ENCODE measurements at regions not wholly inside any gene's neighbourhood (a gene's known extent, or its start where the extent isn't known, plus 50 kb on each side); places are given as distances from the start of the nearest gene placed in this dataset.
A peak's percentile ranks its signal among the peaks of the same experiment; 100 is the strongest.

- Histone ChIP-seq H3K36me3 (no peaks in the 10 kb centered on the region), H3K27me3 (no peaks in the 10 kb centered on the region), H3K27ac (no peak overlapping the region), H3K4me1 (no peaks in the 10 kb centered on the region), H3K9me3 (no peaks in the 10 kb centered on the region), H3K4me3 (no peak overlapping the region)
- no peak for TF ChIP-seq POLR2A (IDR thresholded peaks at IDR 0.05)
- no peak for TF ChIP-seq CTCF (IDR thresholded peaks at IDR 0.05)
- no peak for DNase-seq
Observed at GRCh38 chr12:107340898-107341297, 247.5 kb upstream of the CRY1 start.

DNA sequence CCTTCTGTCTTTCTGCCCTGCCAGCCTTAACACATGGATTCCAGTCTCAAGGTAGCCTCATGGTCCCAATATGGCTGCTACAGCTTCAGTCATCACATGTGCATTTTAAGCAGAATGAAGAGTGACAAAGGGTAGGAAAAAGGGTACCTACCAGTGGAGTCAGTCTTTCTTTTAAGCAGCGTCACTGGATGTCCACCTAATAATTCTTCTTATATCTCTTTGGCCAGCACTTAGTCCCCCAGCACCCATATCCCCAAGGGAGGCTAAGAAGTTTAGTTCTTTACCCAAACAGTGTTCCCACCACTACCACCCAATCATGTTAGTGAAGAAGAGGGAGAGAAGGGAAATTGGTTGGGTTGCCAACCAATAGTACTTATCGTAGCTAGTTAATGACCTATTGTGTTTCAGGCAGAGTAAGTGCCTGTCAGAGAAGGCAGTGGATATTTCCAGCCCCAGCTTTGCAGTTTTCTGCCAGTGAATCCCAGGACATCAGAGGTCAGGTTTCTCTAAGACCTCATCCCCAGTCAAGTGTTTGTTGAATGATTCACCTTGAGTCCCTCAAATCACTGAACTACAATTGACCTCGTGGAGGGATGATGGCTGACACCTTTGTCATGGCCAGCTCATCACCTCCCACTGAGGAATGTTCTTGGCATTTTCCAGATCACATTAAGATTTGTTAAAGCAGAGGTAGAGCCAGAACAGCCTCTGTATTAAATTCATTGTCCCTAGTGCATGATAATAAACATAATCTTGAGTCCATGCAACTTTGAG is 250.9 kb upstream of the CRY1 start:
- TF ChIP-seq CTCF (IDR thresholded peaks at IDR 0.05) (no peak), POLR2A (IDR thresholded peaks at IDR 0.05) (no peak)
- H3K4me1 ChIP-seq, result no peaks in the 10 kb centered on the region
- H3K9me3 ChIP-seq, result no peaks in the 10 kb centered on the region
- no peak overlapping the region for H3K27ac ChIP-seq
- no peak for DNase-seq
- no peaks in the 10 kb centered on the region for H3K27me3 ChIP-seq
- no peaks in the 10 kb centered on the region for H3K36me3 ChIP-seq
- H3K4me3 ChIP-seq, result no peak overlapping the region

DNA sequence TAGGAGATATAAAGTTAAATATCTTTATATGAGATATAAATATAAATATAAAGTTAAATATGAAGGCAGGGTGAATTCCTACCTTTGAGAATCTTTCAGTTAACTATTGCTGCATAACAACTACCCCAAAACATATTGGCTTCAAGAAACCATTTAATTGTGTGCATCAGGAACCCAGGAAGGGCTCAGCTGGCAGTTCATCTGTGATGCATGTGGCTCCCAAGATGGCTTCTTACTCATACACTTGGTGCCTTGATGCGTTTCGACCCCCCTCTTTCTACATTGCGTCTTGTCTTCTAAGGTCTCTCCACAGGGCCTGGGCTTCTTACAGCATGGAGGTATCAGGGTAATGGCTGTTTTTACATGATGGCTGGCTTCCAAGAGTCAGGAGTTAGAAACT is 253.9 kb upstream of the CRY1 start:
- TF ChIP-seq POLR2A (IDR thresholded peaks at IDR 0.05) (no peak), CTCF (IDR thresholded peaks at IDR 0.05) (no peak)
- no peak for DNase-seq

DNA sequence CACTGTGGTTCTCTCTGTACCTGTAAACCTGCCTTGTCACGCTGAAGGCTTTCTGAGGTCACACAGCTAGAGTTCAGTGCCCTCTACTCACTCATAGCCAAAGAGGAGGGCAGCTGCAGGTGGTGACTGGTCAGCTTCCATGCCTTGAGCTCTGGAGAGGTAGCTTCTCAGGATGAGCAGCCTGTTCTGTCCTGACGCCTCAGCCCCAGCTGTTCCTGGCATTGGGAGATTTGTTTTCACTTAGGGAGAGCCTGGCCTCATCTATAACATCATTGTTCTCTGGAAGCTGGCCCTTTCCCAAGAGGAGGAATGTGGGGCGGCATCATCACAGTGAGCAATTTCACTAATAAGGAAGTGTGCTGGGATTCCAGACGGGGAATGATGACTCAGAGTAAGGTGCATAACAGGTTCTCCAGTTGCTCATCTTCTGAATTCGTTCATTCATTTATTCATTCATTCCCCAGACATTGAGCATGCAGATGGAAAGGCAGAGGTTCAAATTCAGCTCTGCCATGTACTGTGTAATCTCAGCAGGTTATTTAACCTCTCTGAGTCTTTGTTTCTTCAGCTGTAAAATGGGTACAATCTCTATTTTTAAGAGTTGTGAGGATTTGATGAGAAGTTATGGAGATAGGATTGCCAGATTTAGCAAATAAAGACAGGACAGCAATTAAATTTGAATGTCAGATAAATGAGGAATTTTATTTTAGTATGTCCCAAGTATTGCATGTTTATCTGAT is 255.8 kb upstream of the CRY1 start:
- peak overlapping the region in 2 of 4 donors; percentile 24 to 67 for H3K27ac ChIP-seq

More for the DNA sequence above, 253.9 kb upstream of the CRY1 start:
- Histone ChIP-seq H3K36me3 (no peaks in the 10 kb centered on the region), H3K9me3 (no peaks in the 10 kb centered on the region), H3K4me1 (no peaks in the 10 kb centered on the region), H3K27me3 (no peaks in the 10 kb centered on the region), H3K27ac (no peak overlapping the region), H3K4me3 (no peak overlapping the region)

GRCh38 chr12:107349839-107350238 is 256.5 kb upstream of the CRY1 start:
- no peak for DNase-seq
- TF ChIP-seq POLR2A (IDR thresholded peaks at IDR 0.05), result no peak
- TF ChIP-seq CTCF (IDR thresholded peaks at IDR 0.05), result no peak
- Histone ChIP-seq H3K36me3 (no peaks in the 10 kb centered on the region), H3K9me3 (no peaks in the 10 kb centered on the region), H3K4me3 (no peak overlapping the region), H3K27me3 (no peaks in the 10 kb centered on the region), H3K27ac (no peak overlapping the region), H3K4me1 (no peaks in the 10 kb centered on the region)

More for the DNA sequence above, 255.8 kb upstream of the CRY1 start:
- Histone ChIP-seq H3K27me3 (no peaks in the 10 kb centered on the region), H3K4me3 (no peak overlapping the region), H3K36me3 (no peaks in the 10 kb centered on the region), H3K4me1 (no peaks in the 10 kb centered on the region), H3K9me3 (no peaks in the 10 kb centered on the region)
- TF ChIP-seq POLR2A (IDR thresholded peaks at IDR 0.05), result no peak
- no peak for TF ChIP-seq CTCF (IDR thresholded peaks at IDR 0.05)
- DNase-seq, result peak in 2 of 3 donors; percentile 70 to 80

All from Peyer's patch (tissue), 4 donors.